AG10803 (cell line): ENCODE measurements at regions not wholly inside any gene's neighbourhood (a gene's known extent, or its start where the extent isn't known, plus 50 kb on each side); places are given as distances from the start of the nearest gene placed in this dataset.

ENCODE experiments used
- DNase-seq: peaks from one replicate; pipeline ENCODE4 v3.0.0; 2010; ENCODE audit warnings: low read depth
- H3K4me3 ChIP-seq: 2 replicates; pipeline ENCODE4 v1.5.1; 2011; ENCODE audit warnings: mild to moderate bottlenecking, low read length, control low read depth
- TF ChIP-seq, protein P1 (sequence below): conservative IDR thresholded peaks from 2 replicates; pipeline ENCODE4 v1.5.1; 2011; ENCODE audit warnings: mild to moderate bottlenecking, low read length, control low read depth, inconsistent platforms

DNA sequence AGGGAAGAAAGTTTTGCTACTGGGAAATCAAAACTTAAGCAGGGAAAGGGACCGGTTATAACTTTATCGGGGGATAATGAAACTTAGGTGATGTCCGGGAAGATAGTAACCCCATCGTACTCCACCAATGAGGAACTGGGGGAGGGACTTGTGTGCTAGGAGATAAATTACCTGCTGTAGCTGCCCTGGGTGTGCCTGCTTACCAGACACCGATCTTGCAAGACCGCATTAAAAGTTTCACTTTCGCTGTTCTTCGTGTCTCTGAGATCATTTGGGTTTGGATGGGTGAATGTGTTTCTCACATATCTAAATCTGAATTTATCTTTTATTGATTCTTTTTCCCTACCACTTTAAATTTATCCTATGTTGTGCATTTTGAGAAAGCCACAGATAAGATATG, 381.4 kb downstream of the SLITRK6 start:
- DNase-seq: no peak
- no peak overlapping the region for H3K4me3 ChIP-seq
- TF ChIP-seq, protein P1, sequence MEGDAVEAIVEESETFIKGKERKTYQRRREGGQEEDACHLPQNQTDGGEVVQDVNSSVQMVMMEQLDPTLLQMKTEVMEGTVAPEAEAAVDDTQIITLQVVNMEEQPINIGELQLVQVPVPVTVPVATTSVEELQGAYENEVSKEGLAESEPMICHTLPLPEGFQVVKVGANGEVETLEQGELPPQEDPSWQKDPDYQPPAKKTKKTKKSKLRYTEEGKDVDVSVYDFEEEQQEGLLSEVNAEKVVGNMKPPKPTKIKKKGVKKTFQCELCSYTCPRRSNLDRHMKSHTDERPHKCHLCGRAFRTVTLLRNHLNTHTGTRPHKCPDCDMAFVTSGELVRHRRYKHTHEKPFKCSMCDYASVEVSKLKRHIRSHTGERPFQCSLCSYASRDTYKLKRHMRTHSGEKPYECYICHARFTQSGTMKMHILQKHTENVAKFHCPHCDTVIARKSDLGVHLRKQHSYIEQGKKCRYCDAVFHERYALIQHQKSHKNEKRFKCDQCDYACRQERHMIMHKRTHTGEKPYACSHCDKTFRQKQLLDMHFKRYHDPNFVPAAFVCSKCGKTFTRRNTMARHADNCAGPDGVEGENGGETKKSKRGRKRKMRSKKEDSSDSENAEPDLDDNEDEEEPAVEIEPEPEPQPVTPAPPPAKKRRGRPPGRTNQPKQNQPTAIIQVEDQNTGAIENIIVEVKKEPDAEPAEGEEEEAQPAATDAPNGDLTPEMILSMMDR: no peak

- H3K4me3 ChIP-seq: no peak overlapping the region
- TF ChIP-seq, protein P1: no peak
- no peak for DNase-seq
Observed at GRCh38 chr13:85413664-85414063, 385.6 kb downstream of the SLITRK6 start.

GRCh38 chr13:85412448-85412847, 386.8 kb downstream of the SLITRK6 start:
- TF ChIP-seq, protein P1: no peak
- H3K4me3 ChIP-seq: no peak overlapping the region
- no peak for DNase-seq

DNA sequence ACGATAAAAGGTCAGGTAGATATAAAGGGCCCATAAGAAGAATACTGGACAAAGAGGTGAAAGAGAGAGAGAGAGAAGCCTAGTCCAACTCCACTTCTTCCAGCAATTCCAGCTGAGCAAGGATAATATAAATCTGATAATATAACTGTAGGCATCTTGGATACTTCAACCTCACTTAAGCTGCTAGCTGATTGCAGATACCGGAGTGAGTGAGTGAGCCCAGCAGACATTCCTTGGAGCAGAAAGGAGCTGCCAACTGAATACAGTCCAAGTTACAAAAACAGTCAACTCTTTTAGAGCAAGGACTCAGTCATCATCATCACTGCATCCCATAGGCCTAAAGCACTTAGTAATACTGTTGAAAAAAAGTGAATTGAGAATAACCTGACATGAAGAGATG, 387.6 kb downstream of the SLITRK6 start:
- no peak for DNase-seq
- TF ChIP-seq, protein P1: no peak
- H3K4me3 ChIP-seq: no peak overlapping the region

- TF ChIP-seq, protein P1: no peak
- DNase-seq: no peak
- H3K4me3 ChIP-seq: no peak overlapping the region
Observed at GRCh38 chr13:85408415-85408814, 390.8 kb downstream of the SLITRK6 start.

GRCh38 chr13:85406269-85406975, 392.8 kb downstream of the SLITRK6 start:
- TF ChIP-seq, protein P1: no peak
- no peak overlapping the region for H3K4me3 ChIP-seq
- no peak for DNase-seq

DNA sequence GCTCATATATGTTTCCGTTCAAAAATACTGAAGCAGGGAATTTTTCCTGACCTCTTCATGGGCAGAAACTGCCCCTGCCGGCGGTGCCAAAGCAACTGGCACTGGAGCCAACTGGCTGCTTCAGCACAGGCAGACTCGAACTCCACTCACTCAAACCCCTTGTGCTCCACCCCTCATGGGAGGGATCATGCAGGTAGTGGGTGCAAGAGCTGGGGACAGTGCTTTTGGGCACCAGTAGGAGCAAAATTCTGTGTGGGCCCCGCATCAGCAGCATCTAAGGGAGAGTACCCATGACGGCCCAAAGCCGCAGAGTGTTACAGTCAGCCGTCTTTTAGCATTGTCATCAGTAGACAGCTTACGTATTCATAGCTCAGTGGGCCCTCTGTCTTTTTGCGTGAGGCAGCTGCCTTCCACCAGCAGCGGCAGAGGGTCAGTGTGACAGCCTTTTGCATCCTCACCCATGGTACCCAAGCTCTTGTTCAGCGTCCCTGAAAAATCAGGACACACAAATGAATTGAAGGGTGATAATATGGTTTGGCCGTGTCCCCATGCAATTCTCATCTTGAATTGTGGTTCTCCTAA, 393.8 kb downstream of the SLITRK6 start:
- no peak overlapping the region for H3K4me3 ChIP-seq
- TF ChIP-seq, protein P1: no peak
- no peak for DNase-seq
